Uterus (tissue), 3 donors: ENCODE measurements at regions not wholly inside any gene's neighbourhood (a gene's known extent, or its start where the extent isn't known, plus 50 kb on each side); places are given as distances from the start of the nearest gene placed in this dataset.

ENCODE experiments used
- DNase-seq, 2 donors: peaks; one replicate each; pipeline ENCODE4 v3.0.0-alpha.2; 2019 to 2020
- H3K27ac ChIP-seq, 2 donors: fragments of 200-600 bp; sonication (generic); 1 replicate in 1 of 2; 2 replicates in 1 of 2; pipeline ENCODE4 v1.5.1; 2016 to 2018
- H3K27me3 ChIP-seq, 2 donors: fragments of 200-600 bp; sonication (generic); one replicate each; pipeline ENCODE4 v1.5.1; 2018 to 2019; ENCODE audit warnings: control low read depth in 1 of 2
- H3K36me3 ChIP-seq, 2 donors: fragments of 200-600 bp; sonication (generic); one replicate each; pipeline ENCODE4 v1.5.1; 2019; ENCODE audit warnings: control low read depth in 1 of 2
- H3K4me1 ChIP-seq, 2 donors: fragments of 200-600 bp; sonication (generic); one replicate each; pipeline ENCODE4 v1.5.1; 2018 to 2019; ENCODE audit warnings: control low read depth in 1 of 2
- H3K4me3 ChIP-seq, 2 donors: fragments of 200-600 bp; sonication (generic); 1 replicate in 1 of 2; 2 replicates in 1 of 2; pipeline ENCODE4 v1.5.1; 2018 to 2019; ENCODE audit warnings: mild to moderate bottlenecking in 1 of 2
- H3K9me3 ChIP-seq, 2 donors: fragments of 200-600 bp; sonication (generic); one replicate each; pipeline ENCODE4 v1.5.1; 2019; ENCODE audit warnings: control low read depth in 1 of 2
- CTCF ChIP-seq, 4 experiments: fragments of 200-600 bp in 2 of 4; fragments of 450-650 bp in 2 of 4; sonication (generic) in 2 of 4; IDR thresholded peaks; one replicate each; pipeline ENCODE4 v1.5.1; 2016 to 2019; ENCODE audit warnings: antibody characterized with exemption in 4 of 4, mild to moderate bottlenecking in 2 of 4, moderate library complexity in 1 of 4
- POLR2A ChIP-seq, 2 donors: fragments of 450-650 bp; IDR thresholded peaks; one replicate each; pipeline ENCODE4 v1.6.1; 2016; ENCODE audit warnings: antibody characterized with exemption in 2 of 2, mild to moderate bottlenecking in 1 of 2, moderate library complexity in 1 of 2
- intact Hi-C: fragments of 100-400 bp; cut with DNase I; formaldehyde crosslinking; loops from one replicate; pipeline ENCODE4 v1.15.1; 2023; ENCODE audit warnings: low total_unique reads
- donor health status: DM: yes; HTN: yes; CAD: no.

- no peaks in the 10 kb centered on the region for H3K9me3 ChIP-seq
- intact Hi-C loops = no loop called here
- H3K4me3 ChIP-seq = no peak overlapping the region
- H3K36me3 ChIP-seq = no peaks in the 10 kb centered on the region
- H3K4me1 ChIP-seq = no peaks in the 10 kb centered on the region
- DNase-seq = no peak
- H3K27ac ChIP-seq = no peak overlapping the region
- no peaks in the 10 kb centered on the region for H3K27me3 ChIP-seq
- no peak for TF ChIP-seq CTCF (IDR thresholded peaks at IDR 0.05)
Observed at GRCh38 chr1:76015478-76016103, 59.0 kb upstream of the ST6GALNAC3 start.

- intact Hi-C loops = no loop called here
- Histone ChIP-seq H3K27me3 (no peaks in the 10 kb centered on the region), H3K9me3 (no peaks in the 10 kb centered on the region), H3K36me3 (no peaks in the 10 kb centered on the region), H3K4me3 (no peak overlapping the region), H3K27ac (no peak overlapping the region), H3K4me1 (no peaks in the 10 kb centered on the region)
- no peak for TF ChIP-seq POLR2A (IDR thresholded peaks at IDR 0.05)
- no peak for TF ChIP-seq CTCF (IDR thresholded peaks at IDR 0.05)
- no peak for DNase-seq
Observed at GRCh38 chr1:76018045-76018444, 56.5 kb upstream of the ST6GALNAC3 start.

GRCh38 chr1:76021846-76022245, 52.7 kb upstream of the ST6GALNAC3 start:
- H3K27me3 ChIP-seq = no peaks in the 10 kb centered on the region
- TF ChIP-seq POLR2A (IDR thresholded peaks at IDR 0.05) = no peak
- no peak for TF ChIP-seq CTCF (IDR thresholded peaks at IDR 0.05)
- no peak for DNase-seq
- H3K36me3 ChIP-seq = no peaks in the 10 kb centered on the region
- H3K27ac ChIP-seq = no peak overlapping the region
- intact Hi-C loops = no loop called here
- H3K4me1 ChIP-seq = no peaks in the 10 kb centered on the region
- H3K9me3 ChIP-seq = no peaks in the 10 kb centered on the region
- no peak overlapping the region for H3K4me3 ChIP-seq

- TF ChIP-seq CTCF (IDR thresholded peaks at IDR 0.05) (no peak), POLR2A (IDR thresholded peaks at IDR 0.05) (no peak)
- Histone ChIP-seq H3K27ac (no peak overlapping the region), H3K27me3 (no peaks in the 10 kb centered on the region), H3K4me3 (no peak overlapping the region), H3K9me3 (no peaks in the 10 kb centered on the region), H3K4me1 (no peaks in the 10 kb centered on the region), H3K36me3 (no peaks in the 10 kb centered on the region)
- DNase-seq = no peak
- intact Hi-C loops = no loop called here
Observed at GRCh38 chr1:76023669-76024435, 50.7 kb upstream of the ST6GALNAC3 start.
